ENCODE measurements at regions not wholly inside any gene's neighbourhood (a gene's known extent, or its start where the extent isn't known, plus 50 kb on each side); places are given as distances from the start of the nearest gene placed in this dataset.

GRCh38 chr10:121357401-121357800 is 240.8 kb downstream of the FGFR2 start:
- Histone ChIP-seq H3K4me3 (ENCODE audit: low read depth, low read length) (no peak overlapping the region), H3K27me3 (ENCODE audit: control insufficient read depth, insufficient read depth, low read length) (no peaks in the 10 kb centered on the region), H3K27ac (ENCODE audit: low read depth, low read length) (no peak overlapping the region), H3K9me3 (ENCODE audit: control insufficient read depth, insufficient read depth, low read length) (peaks cover 58% of the 10 kb centered on the region)
- ChIA-PET POLR2A (no interaction called here), CTCF (no interaction called here)
- no peak for DNase-seq (ENCODE audit: low read depth, low spot score)
- no peak for TF ChIP-seq CTCF (IDR thresholded peaks at IDR 0.05; ENCODE audit: low read depth, low read length)

DNA sequence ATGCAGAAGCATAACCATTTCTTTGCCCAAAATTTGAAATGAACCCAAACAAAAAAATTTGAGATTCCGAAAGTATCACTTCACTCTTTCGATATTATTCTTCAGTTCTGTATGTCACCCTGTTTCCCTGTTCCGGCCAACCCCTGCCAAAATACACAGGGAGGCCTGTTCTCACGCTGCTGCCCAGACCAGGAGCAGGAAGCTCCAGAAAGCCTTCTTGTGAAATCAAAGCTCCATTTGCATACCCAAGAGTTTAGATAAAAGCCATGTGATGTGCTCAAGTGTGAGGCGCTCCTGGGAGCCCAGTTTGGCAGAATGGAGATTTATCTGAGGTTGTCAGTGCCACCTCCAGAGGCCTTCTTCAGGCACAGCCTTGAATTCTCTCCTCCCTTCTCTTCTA is 236.2 kb downstream of the FGFR2 start:
- ChIA-PET POLR2A (no interaction called here), CTCF (no interaction called here)
- Histone ChIP-seq H3K27ac (ENCODE audit: low read depth, low read length) (no peak overlapping the region), H3K27me3 (ENCODE audit: control insufficient read depth, insufficient read depth, low read length) (no peaks in the 10 kb centered on the region), H3K9me3 (ENCODE audit: control insufficient read depth, insufficient read depth, low read length) (peaks cover 50% of the 10 kb centered on the region), H3K4me3 (ENCODE audit: low read depth, low read length) (no peak overlapping the region)
- DNase-seq (ENCODE audit: low read depth, low spot score), result no peak
- no peak for TF ChIP-seq CTCF (IDR thresholded peaks at IDR 0.05; ENCODE audit: low read depth, low read length)

- Histone ChIP-seq H3K27me3 (ENCODE audit: control insufficient read depth, insufficient read depth, low read length) (no peaks in the 10 kb centered on the region), H3K9me3 (ENCODE audit: control insufficient read depth, insufficient read depth, low read length) (peaks cover 31% of the 10 kb centered on the region), H3K27ac (ENCODE audit: low read depth, low read length) (no peak overlapping the region), H3K4me3 (ENCODE audit: low read depth, low read length) (no peak overlapping the region)
- POLR2A ChIA-PET, result no interaction called here
- CTCF ChIA-PET, result no interaction called here
- no peak for TF ChIP-seq CTCF (IDR thresholded peaks at IDR 0.05; ENCODE audit: low read depth, low read length)
- DNase-seq (ENCODE audit: low read depth, low spot score), result no peak
These were observed 232.7 kb downstream of the FGFR2 start for GRCh38 chr10:121365566-121365965.

DNA sequence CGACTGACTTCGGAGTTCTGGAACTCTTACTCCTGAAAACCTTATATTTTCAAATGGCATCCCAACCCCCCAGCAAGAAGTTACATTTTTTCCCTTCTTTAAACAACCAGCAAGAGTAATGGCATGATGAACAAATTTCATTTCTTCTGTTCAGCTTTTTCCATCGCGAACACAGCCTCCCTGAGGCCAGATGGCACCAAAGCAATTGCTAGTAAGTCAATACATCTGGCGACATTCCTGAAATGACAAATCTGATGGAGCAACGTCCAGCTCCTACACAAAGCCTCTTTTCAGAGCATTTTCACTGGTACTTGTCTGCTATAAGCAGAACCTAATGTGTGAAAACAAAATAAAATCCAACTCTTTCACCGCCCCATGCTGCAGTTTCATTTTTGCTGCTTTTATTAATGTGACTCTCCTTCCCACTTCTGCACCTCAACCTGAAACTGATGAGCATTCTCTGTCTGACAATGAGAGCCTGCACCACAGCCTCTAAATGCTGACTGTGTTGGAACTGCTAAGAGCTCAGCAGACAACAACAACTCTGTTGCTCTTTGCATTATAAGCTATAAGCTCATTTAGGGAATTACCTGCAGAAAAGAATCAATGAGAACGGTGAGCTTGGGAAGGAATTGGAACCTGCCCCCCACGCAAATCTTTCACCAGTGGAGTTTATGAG is 229.8 kb downstream of the FGFR2 start:
- Histone ChIP-seq H3K27ac (ENCODE audit: low read depth, low read length) (no peak overlapping the region), H3K9me3 (ENCODE audit: control insufficient read depth, insufficient read depth, low read length) (peaks cover 17% of the 10 kb centered on the region), H3K4me3 (ENCODE audit: low read depth, low read length) (no peak overlapping the region), H3K27me3 (ENCODE audit: control insufficient read depth, insufficient read depth, low read length) (no peaks in the 10 kb centered on the region)
- no peak for DNase-seq (ENCODE audit: low read depth, low spot score)
- TF ChIP-seq CTCF (IDR thresholded peaks at IDR 0.05; ENCODE audit: low read depth, low read length), result no peak
- POLR2A ChIA-PET, result no interaction called here
- CTCF ChIA-PET, result no interaction called here

- Histone ChIP-seq H3K4me3 (ENCODE audit: low read depth, low read length) (no peak overlapping the region), H3K27ac (ENCODE audit: low read depth, low read length) (no peak overlapping the region), H3K27me3 (ENCODE audit: control insufficient read depth, insufficient read depth, low read length) (no peaks in the 10 kb centered on the region), H3K9me3 (ENCODE audit: control insufficient read depth, insufficient read depth, low read length) (peaks cover 18% of the 10 kb centered on the region)
- no peak for TF ChIP-seq CTCF (IDR thresholded peaks at IDR 0.05; ENCODE audit: low read depth, low read length)
- ChIA-PET CTCF (no interaction called here), POLR2A (no interaction called here)
- DNase-seq (ENCODE audit: low read depth, low spot score), result no peak
These were observed 228.6 kb downstream of the FGFR2 start for GRCh38 chr10:121369616-121370015.
